HCT116 (cell line): ENCODE measurements at regions not wholly inside any gene's neighbourhood (a gene's known extent, or its start where the extent isn't known, plus 50 kb on each side); places are given as distances from the start of the nearest gene placed in this dataset.
A peak's percentile ranks its signal among the peaks of the same experiment; 100 is the strongest.

Source experiments
- ATAC-seq: fragments of 200-7000 bp; cut with Tn5 transposase; 2 replicates; pipeline ENCODE4 v1.9.1; 2020; ENCODE audit warnings: mild to moderate bottlenecking, moderate library complexity
- BruUV-seq: library from RNA; stranded (reverse); fragments of 400-500 nt; replicated peaks from 2 replicates; lab custom pipeline; 2021; lab: Mats Ljungman, UMichigan
- CTCF ChIA-PET: fragments of 300-600 bp; sonication (Branson Sonifier 250); formaldehyde crosslinking; loops from one replicate; lab custom pipeline; 2021; ENCODE audit warnings: antibody characterized with exemption; lab: Charles Lee
- POLR2A ChIA-PET: fragments of 300-600, 350-600 bp; sonication (Branson Sonifier 250); formaldehyde crosslinking; loops from one replicate; lab custom pipeline; 2021; ENCODE audit warnings: antibody characterized with exemption; lab: Charles Lee
- RAD21 ChIA-PET, 2 experiments: fragments of 300-600 bp; sonication (Branson Sonifier 250); formaldehyde crosslinking; loops; one replicate each; lab custom pipeline; 2023; ENCODE audit warnings: low total read pairs in 2 of 2; ENCODE audit not compliant: uncharacterized antibody in 2 of 2, unreplicated experiment in 2 of 2, low non-redundant PET in 1 of 2; lab: Charles Lee
- DNase-seq: peaks from one replicate; pipeline ENCODE4 v3.0.0-alpha.2; 2010; ENCODE audit warnings: low read depth, low spot score
- H2AFZ ChIP-seq: fragments of 200-600 bp; shearing (Covaris generic), sonication (generic); 2 replicates; pipeline ENCODE4 v1.6.1; 2017; ENCODE audit warnings: low read depth, mixed run types, mixed read lengths, antibody characterized with exemption, low read length; ENCODE audit not compliant: poor library complexity, severe bottlenecking
- H3K27ac ChIP-seq: 2 replicates; pipeline ENCODE4 v1.5.1; 2012; ENCODE audit warnings: low read depth, low read length
- H3K27me3 ChIP-seq: fragments of 200-600 bp; sonication (generic); 2 replicates; pipeline ENCODE4 v1.6.1; 2016; ENCODE audit warnings: mixed run types, low read length, mixed read lengths; ENCODE audit not compliant: insufficient read depth
- H3K36me3 ChIP-seq, 2 experiments: fragments of 200-500 bp in 1 of 2; fragments of 200-600 bp in 1 of 2; sonication (Bioruptor generic) in 1 of 2; sonication (generic) in 1 of 2; 2 replicates each; pipeline versions ENCODE4 v1.5.1 to v1.6.1; 2014 to 2016; ENCODE audit warnings: low read length in 2 of 2, inconsistent platforms in 1 of 2, mixed read lengths in 1 of 2, mixed run types in 1 of 2; ENCODE audit not compliant: insufficient read depth in 2 of 2, control insufficient read depth in 1 of 2
- H3K4me1 ChIP-seq, 2 experiments: fragments of 200-600 bp in 1 of 2; sonication (generic) in 1 of 2; 2 replicates each; pipeline versions ENCODE4 v1.5.1 to v1.6.1; 2012 to 2017; ENCODE audit warnings: low read length in 2 of 2, inconsistent platforms in 1 of 2, mild to moderate bottlenecking in 1 of 2, mixed read lengths in 1 of 2, mixed run types in 1 of 2, moderate library complexity in 1 of 2; ENCODE audit not compliant: insufficient read depth in 2 of 2, control insufficient read depth in 1 of 2
- H3K4me2 ChIP-seq: fragments of 200-600 bp; sonication (generic); 2 replicates; pipeline ENCODE4 v1.6.1; 2017; ENCODE audit warnings: mixed run types, low read length, mixed read lengths
- H3K4me3 ChIP-seq, 2 experiments: fragments of 200-600 bp in 1 of 2; sonication (generic) in 1 of 2; replicated peaks in 1 of 2; 2 replicates each; pipeline ENCODE4 v1.5.1; 2011 to 2016; ENCODE audit warnings: low read length in 2 of 2, control low read depth in 1 of 2, low read depth in 1 of 2, mild to moderate bottlenecking in 1 of 2, mixed read lengths in 1 of 2, mixed run types in 1 of 2
- H3K79me2 ChIP-seq: fragments of 200-600 bp; sonication (generic); 2 replicates; pipeline ENCODE4 v1.6.1; 2017; ENCODE audit warnings: mild to moderate bottlenecking, mixed run types, low read length, moderate library complexity, mixed read lengths; ENCODE audit not compliant: insufficient read depth
- H3K9ac ChIP-seq: fragments of 200-600 bp; sonication (generic); 2 replicates; pipeline ENCODE4 v1.6.1; 2016; ENCODE audit warnings: low read length, mixed read lengths
- H3K9me2 ChIP-seq: fragments of 200-600 bp; sonication (generic), shearing (Covaris generic); 2 replicates; pipeline ENCODE4 v1.6.1; 2017; ENCODE audit warnings: mixed run types, mild to moderate bottlenecking, moderate library complexity; ENCODE audit not compliant: insufficient read depth
- H3K9me3 ChIP-seq, 2 experiments: fragments of 200-500 bp in 1 of 2; fragments of 200-600 bp in 1 of 2; sonication (Bioruptor generic) in 1 of 2; sonication (generic) in 1 of 2; 2 replicates each; pipeline ENCODE4 v1.6.1; 2014 to 2017; ENCODE audit warnings: low read length in 2 of 2, mixed read lengths in 2 of 2, inconsistent platforms in 1 of 2, low read depth in 1 of 2, mild to moderate bottlenecking in 1 of 2, mixed run types in 1 of 2, moderate library complexity in 1 of 2; ENCODE audit not compliant: control insufficient read depth in 1 of 2, insufficient read depth in 1 of 2
- H4K20me1 ChIP-seq: fragments of 200-600 bp; sonication (generic), shearing (Covaris generic); 2 replicates; pipeline ENCODE4 v1.6.1; 2017; ENCODE audit warnings: mixed run types, mild to moderate bottlenecking, moderate library complexity; ENCODE audit not compliant: insufficient read depth
- EGR1 ChIP-seq: IDR thresholded peaks from 2 replicates; pipeline ENCODE4 v1.6.1; 2012; ENCODE audit warnings: low read depth
- EZH2phosphoT487 ChIP-seq: fragments of 200-600 bp; IDR thresholded peaks from 2 replicates; pipeline ENCODE4 v1.6.1; 2018; ENCODE audit warnings: antibody characterized with exemption, borderline replicate concordance
- JUND ChIP-seq: IDR thresholded peaks from 2 replicates; pipeline ENCODE4 v1.6.1; 2012
- POLR2AphosphoS5 ChIP-seq: IDR thresholded peaks from 2 replicates; pipeline ENCODE4 v1.6.1; 2011; ENCODE audit warnings: mild to moderate bottlenecking, low read depth, low read length, moderate library complexity
- YY1 ChIP-seq: IDR thresholded peaks from 2 replicates; pipeline ENCODE4 v1.6.1; 2011; ENCODE audit warnings: low read length, low read depth, moderate library complexity, mild to moderate bottlenecking; ENCODE audit not compliant: insufficient replicate concordance; ENCODE audit errors: extremely low read depth
- intact Hi-C: fragments of 100-400 bp; cut with micrococcal nuclease; formaldehyde crosslinking; loops from 2 replicates; pipeline ENCODE4 v1.10.0; 2022
- TF ChIP-seq, protein P1 (sequence below), 3 experiments: fragments of 200-600 bp in 1 of 3; sonication (generic) in 1 of 3; IDR thresholded peaks in 2 of 3; conservative IDR thresholded peaks in 1 of 3; 2 replicates each; pipeline ENCODE4 v1.5.1; 2012 to 2017; ENCODE audit warnings: low read depth in 2 of 3, low read length in 2 of 3, antibody characterized with exemption in 1 of 3, borderline replicate concordance in 1 of 3, control low read depth in 1 of 3, mild to moderate bottlenecking in 1 of 3, mixed read lengths in 1 of 3, mixed run types in 1 of 3, moderate library complexity in 1 of 3; ENCODE audit not compliant: insufficient read depth in 1 of 3
- TF ChIP-seq, protein P2 (sequence below): IDR thresholded peaks from 2 replicates; pipeline ENCODE4 v1.6.1; 2012

DNA sequence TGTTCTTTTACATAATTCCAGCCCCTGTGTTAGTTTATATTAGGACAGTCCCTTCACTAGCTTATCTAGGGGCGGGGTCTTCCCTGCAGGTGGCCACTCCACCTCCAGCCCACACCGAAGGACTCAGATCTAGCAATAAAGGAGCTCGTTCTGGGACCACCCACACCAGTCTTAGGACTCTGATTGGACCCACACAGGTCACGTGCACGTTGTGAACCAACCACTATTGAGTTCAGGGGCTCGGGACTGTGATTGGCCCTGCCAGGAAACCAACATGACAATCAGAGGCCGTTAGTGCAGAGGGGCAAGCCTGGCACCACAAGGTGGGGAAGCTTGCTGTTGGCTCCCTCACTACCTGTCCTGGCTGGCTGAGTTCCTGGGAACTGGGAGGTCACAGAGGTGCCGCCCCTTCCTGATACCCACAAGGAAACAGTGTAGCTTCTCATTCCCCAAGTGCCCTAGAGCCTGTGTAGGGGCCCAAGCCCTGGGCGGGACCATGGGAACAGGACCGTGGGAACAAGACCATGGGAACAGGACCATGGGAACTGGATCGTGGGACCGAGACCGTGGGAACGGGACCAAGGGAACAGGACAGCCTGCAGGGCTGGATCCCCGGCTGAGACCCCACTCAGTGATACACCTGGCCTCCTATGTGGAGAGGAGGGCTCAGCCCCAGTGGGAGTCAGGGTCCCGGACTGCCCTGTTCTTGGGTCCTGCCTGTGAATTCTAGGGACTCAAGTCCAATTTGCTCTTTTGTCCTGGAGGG is 297.8 kb downstream of the ADGRD1 start:
- BruUV-seq: no TSS peak
- no peak overlapping the region for H3K4me2 ChIP-seq
- no peaks in the 10 kb centered on the region for H3K9me2 ChIP-seq
- H2AFZ ChIP-seq: no peak overlapping the region
- no peaks in the 10 kb centered on the region for H3K4me1 ChIP-seq
- ChIA-PET CTCF (no interaction called here), RAD21 (no interaction called here), POLR2A (no interaction called here)
- H3K27ac ChIP-seq: no peak overlapping the region
- no peaks in the 10 kb centered on the region for H3K79me2 ChIP-seq
- H3K27me3 ChIP-seq: peaks cover 1% of the 10 kb centered on the region; the same call in 1 of the 2 replicates
- no peaks in the 10 kb centered on the region for H3K36me3 ChIP-seq
- ATAC-seq: peak; percentile 71
- H3K9me3 ChIP-seq: no peaks in the 10 kb centered on the region
- no peak overlapping the region for H3K9ac ChIP-seq
- no peak overlapping the region for H3K4me3 ChIP-seq
- DNase-seq: no peak
- H4K20me1 ChIP-seq: no peaks in the 10 kb centered on the region
- TF ChIP-seq, protein P1, sequence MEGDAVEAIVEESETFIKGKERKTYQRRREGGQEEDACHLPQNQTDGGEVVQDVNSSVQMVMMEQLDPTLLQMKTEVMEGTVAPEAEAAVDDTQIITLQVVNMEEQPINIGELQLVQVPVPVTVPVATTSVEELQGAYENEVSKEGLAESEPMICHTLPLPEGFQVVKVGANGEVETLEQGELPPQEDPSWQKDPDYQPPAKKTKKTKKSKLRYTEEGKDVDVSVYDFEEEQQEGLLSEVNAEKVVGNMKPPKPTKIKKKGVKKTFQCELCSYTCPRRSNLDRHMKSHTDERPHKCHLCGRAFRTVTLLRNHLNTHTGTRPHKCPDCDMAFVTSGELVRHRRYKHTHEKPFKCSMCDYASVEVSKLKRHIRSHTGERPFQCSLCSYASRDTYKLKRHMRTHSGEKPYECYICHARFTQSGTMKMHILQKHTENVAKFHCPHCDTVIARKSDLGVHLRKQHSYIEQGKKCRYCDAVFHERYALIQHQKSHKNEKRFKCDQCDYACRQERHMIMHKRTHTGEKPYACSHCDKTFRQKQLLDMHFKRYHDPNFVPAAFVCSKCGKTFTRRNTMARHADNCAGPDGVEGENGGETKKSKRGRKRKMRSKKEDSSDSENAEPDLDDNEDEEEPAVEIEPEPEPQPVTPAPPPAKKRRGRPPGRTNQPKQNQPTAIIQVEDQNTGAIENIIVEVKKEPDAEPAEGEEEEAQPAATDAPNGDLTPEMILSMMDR (IDR thresholded peaks at IDR 0.05 in 2 of 3, conservative IDR thresholded peaks at IDR 0.05 in 1 of 3; ENCODE audit: borderline replicate concordance in 1 of 3, insufficient read depth in 1 of 3, low read depth in 2 of 3, low read length in 2 of 3): no peak
- TF ChIP-seq, protein P2, sequence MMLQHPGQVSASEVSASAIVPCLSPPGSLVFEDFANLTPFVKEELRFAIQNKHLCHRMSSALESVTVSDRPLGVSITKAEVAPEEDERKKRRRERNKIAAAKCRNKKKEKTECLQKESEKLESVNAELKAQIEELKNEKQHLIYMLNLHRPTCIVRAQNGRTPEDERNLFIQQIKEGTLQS: no peak
- TF ChIP-seq EZH2phosphoT487: no peak
- no peak for TF ChIP-seq JUND
- TF ChIP-seq EGR1: no peak
- TF ChIP-seq YY1: no peak
- TF ChIP-seq POLR2AphosphoS5: no peak
- intact Hi-C loops: no loop called here
